ENCODE measurements at regions not wholly inside any gene's neighbourhood (a gene's known extent, or its start where the extent isn't known, plus 50 kb on each side); places are given as distances from the start of the nearest gene placed in this dataset.

DNA sequence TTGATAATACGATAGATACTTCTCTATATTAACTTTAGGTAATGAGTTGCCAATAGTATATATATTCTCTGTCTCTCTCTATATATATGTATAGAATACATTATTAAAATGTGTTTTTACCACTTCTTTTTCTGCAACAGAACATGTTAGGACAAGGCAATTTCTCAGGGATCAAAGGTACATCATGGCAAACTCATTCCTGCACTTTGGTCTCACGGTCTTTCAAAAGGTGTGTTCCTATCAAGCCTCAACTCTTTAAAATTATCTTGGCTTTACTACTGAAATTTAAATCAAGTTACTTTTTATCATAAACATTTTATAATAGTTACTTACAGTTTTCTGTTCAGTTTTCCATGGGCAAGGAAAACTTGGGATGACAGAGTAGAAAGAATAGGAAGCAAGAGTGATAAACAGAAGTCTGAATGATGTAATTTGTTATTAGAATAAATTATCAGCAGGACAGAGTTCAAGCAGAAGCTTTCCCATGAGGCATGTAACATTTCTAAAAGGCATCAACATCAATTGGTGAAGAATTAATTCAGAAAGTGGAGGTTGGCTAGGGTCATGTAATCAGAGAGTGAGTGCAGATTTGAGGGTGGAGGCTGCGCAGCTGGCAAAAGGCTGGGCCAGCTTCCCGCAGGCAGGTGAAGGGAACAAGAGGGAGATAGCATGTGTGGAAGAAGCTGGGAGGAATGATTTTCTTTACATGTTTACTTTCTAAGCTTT is 59.7 kb upstream of the LRAT start:
- H2BK20ac ChIP-seq (ENCODE audit: low read depth, low read length, poor library complexity, severe bottlenecking): no peak overlapping the region
- no peak overlapping the region for H3K27ac ChIP-seq (ENCODE audit: insufficient read length, low read depth, low read length)
- no peak overlapping the region for H3T11ph ChIP-seq (ENCODE audit: low read length)
- no peak overlapping the region for H3K4ac ChIP-seq (ENCODE audit: low read depth, low read length)
- H4K20me1 ChIP-seq (ENCODE audit: control insufficient read depth, insufficient read depth, insufficient read length): no peaks in the 10 kb centered on the region
- TF ChIP-seq, protein P1, sequence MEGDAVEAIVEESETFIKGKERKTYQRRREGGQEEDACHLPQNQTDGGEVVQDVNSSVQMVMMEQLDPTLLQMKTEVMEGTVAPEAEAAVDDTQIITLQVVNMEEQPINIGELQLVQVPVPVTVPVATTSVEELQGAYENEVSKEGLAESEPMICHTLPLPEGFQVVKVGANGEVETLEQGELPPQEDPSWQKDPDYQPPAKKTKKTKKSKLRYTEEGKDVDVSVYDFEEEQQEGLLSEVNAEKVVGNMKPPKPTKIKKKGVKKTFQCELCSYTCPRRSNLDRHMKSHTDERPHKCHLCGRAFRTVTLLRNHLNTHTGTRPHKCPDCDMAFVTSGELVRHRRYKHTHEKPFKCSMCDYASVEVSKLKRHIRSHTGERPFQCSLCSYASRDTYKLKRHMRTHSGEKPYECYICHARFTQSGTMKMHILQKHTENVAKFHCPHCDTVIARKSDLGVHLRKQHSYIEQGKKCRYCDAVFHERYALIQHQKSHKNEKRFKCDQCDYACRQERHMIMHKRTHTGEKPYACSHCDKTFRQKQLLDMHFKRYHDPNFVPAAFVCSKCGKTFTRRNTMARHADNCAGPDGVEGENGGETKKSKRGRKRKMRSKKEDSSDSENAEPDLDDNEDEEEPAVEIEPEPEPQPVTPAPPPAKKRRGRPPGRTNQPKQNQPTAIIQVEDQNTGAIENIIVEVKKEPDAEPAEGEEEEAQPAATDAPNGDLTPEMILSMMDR (conservative IDR thresholded peaks at IDR 0.05): no peak
- no peaks in the 10 kb centered on the region for H3K4me1 ChIP-seq (ENCODE audit: insufficient read depth, low read length)
- H2AK5ac ChIP-seq (ENCODE audit: insufficient read length, low read length): no peak overlapping the region
- H2BK5ac ChIP-seq (ENCODE audit: insufficient read length, low read length): no peak overlapping the region
- no peaks in the 10 kb centered on the region for H3K79me2 ChIP-seq (ENCODE audit: insufficient read depth, low read length)
- Mint-ChIP-seq H3K36me3 (ENCODE audit: insufficient read depth in 1 of 3, low read depth in 3 of 3) (no peaks in the 10 kb centered on the region), H3K27me3 (ENCODE audit: low read depth) (no peaks in the 10 kb centered on the region), H3K9me3 (peaks cover 0 to 1% of the 10 kb centered on the region in 2 experiments; a peak in 2 of 5 replicates), H3K4me3 (no peak overlapping the region), H3K4me1 (0 out of 4 replicates have a peak, but pooled peaks cover 0 to 6% of the 10 kb centered on the region in 2 experiments), H3K27ac (no peak overlapping the region)
- H2AFZ ChIP-seq (ENCODE audit: low read length): no peak overlapping the region
- no peak overlapping the region for H2BK12ac ChIP-seq (ENCODE audit: insufficient read length, low read depth, low read length)
- no peak overlapping the region for H4K91ac ChIP-seq (ENCODE audit: insufficient read length, low read depth, low read length)
- no peak overlapping the region for H2BK15ac ChIP-seq (ENCODE audit: low read depth, low read length)
- no peak overlapping the region for H3K4me2 ChIP-seq (ENCODE audit: insufficient read depth, insufficient read length, low read length)
- DNase-seq: no peak
- no peak overlapping the region for H3K23ac ChIP-seq (ENCODE audit: insufficient read length, low read depth, low read length)
- H3K9ac ChIP-seq (ENCODE audit: extremely low read depth, insufficient read length, low read length): no peak overlapping the region
- H3K23me2 ChIP-seq (ENCODE audit: insufficient read length, low read depth, low read length, poor library complexity, severe bottlenecking): no peaks in the 10 kb centered on the region
- WGBS (ENCODE audit: extremely low coverage, insufficient read length, low lambda C conversion rate): no CpG with 5 or more reads among the region's 4 CpGs
- H3K79me1 ChIP-seq (ENCODE audit: insufficient read depth, low read depth, low read length, poor library complexity, severe bottlenecking): no peaks in the 10 kb centered on the region
- H3K56ac ChIP-seq (ENCODE audit: insufficient read length, low read depth, low read length): no peak overlapping the region
- H3K18ac ChIP-seq (ENCODE audit: insufficient read length, low read depth, low read length): no peak overlapping the region
- no peak overlapping the region for H4K5ac ChIP-seq (ENCODE audit: insufficient read length, low read depth, low read length)
- no peaks in the 10 kb centered on the region for H3K9me3 ChIP-seq (ENCODE audit: control insufficient read depth, low read depth, low read length)
- H3K14ac ChIP-seq (ENCODE audit: insufficient read depth, low read length): no peak overlapping the region
- H4K8ac ChIP-seq (replicated peaks; ENCODE audit: insufficient read length, low read depth, low read length): no peak overlapping the region
- no peak overlapping the region for H2BK120ac ChIP-seq (ENCODE audit: low read depth, low read length, poor library complexity, severe bottlenecking)
- H3K27me3 ChIP-seq (ENCODE audit: insufficient read depth, low read length): no peaks in the 10 kb centered on the region
